ENCODE measurements at regions not wholly inside any gene's neighbourhood (a gene's known extent, or its start where the extent isn't known, plus 50 kb on each side); places are given as distances from the start of the nearest gene placed in this dataset.

GRCh38 chr4:123919576-123920098 is 523.0 kb downstream of the SPRY1 start:
- TF ChIP-seq CTCF (IDR thresholded peaks at IDR 0.05): no peak
- no peak for TF ChIP-seq POLR2A (IDR thresholded peaks at IDR 0.05)
